Tibial artery (tissue), 4 donors: ENCODE measurements at regions not wholly inside any gene's neighbourhood (a gene's known extent, or its start where the extent isn't known, plus 50 kb on each side); places are given as distances from the start of the nearest gene placed in this dataset.

Source experiments
- DNase-seq, 2 donors: peaks; one replicate each; pipeline ENCODE4 v3.0.0-alpha.2; 2019
- H3K27ac ChIP-seq, 2 donors: fragments of 200-600 bp; sonication (generic) in 1 of 2; 1 replicate in 1 of 2; 2 replicates in 1 of 2; pipeline ENCODE4 v1.5.1; 2018 to 2019; ENCODE audit warnings: mild to moderate bottlenecking in 1 of 2
- H3K27me3 ChIP-seq, 2 donors: fragments of 200-600 bp; sonication (generic) in 1 of 2; one replicate each; pipeline versions ENCODE4 v1.5.1 to v1.6.0; 2016 to 2019
- H3K36me3 ChIP-seq, 3 donors: fragments of 200-600 bp; sonication (generic) in 2 of 3; one replicate each; pipeline ENCODE4 v1.5.1; 2016 to 2019; ENCODE audit warnings: mild to moderate bottlenecking in 2 of 3
- H3K4me1 ChIP-seq, 4 donors: fragments of 200-600 bp; sonication (generic) in 2 of 4; 1 replicate in 3 of 4; 2 replicates in 1 of 4; pipeline ENCODE4 v1.5.1; 2016 to 2019
- H3K4me3 ChIP-seq, 2 donors: fragments of 200-600 bp; sonication (generic) in 1 of 2; 1 replicate in 1 of 2; 2 replicates in 1 of 2; pipeline ENCODE4 v1.5.1; 2018 to 2019; ENCODE audit warnings: mild to moderate bottlenecking in 2 of 2
- H3K9me3 ChIP-seq, 3 donors: fragments of 200-600 bp; sonication (generic) in 1 of 3; one replicate each; pipeline ENCODE4 v1.5.1; 2016 to 2019
- intact Hi-C: fragments of 100-400 bp; cut with DNase I; formaldehyde crosslinking; loops from one replicate; pipeline ENCODE4 v1.15.0; 2023; ENCODE audit warnings: low total_unique reads
- TF ChIP-seq, protein P1 (sequence below), 2 experiments: fragments of 200-600 bp in 1 of 2; fragments of 450-650 bp in 1 of 2; IDR thresholded peaks; one replicate each; pipeline ENCODE4 v1.5.1; 2017 to 2019; ENCODE audit warnings: antibody characterized with exemption in 2 of 2, mild to moderate bottlenecking in 1 of 2, moderate library complexity in 1 of 2

DNA sequence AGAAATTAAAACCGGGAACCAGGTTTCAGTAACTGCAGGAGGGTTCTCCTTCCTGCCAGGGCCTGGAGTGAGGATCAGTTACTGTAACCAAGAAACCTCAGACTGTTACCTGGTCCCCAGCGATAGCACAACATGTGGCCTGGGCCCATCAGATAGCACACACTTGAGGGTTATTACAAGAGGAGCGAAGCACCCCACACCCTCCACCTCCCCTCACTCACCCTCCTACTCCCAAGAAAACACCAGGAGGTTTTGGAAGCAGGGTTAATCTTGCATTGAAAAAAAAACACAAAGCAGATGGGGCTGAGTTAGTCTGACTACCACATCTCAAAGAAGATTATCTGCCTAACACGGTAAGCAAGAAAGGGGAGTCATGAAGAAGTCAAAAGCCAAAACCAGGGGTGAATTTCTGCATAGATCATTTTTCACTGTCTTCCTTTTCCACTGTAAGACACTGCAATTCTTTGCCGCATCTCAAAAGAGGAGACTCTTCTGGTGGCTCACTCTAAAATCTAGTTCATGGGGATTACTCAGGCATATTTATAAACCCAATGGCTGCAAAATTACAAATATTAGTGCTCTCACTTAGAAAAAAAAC, 75.9 kb upstream of the DOCK9 start:
- H3K27ac ChIP-seq, result no peak overlapping the region
- DNase-seq, result no peak
- no peaks in the 10 kb centered on the region for H3K36me3 ChIP-seq
- H3K27me3 ChIP-seq, result no peaks in the 10 kb centered on the region
- TF ChIP-seq, protein P1, sequence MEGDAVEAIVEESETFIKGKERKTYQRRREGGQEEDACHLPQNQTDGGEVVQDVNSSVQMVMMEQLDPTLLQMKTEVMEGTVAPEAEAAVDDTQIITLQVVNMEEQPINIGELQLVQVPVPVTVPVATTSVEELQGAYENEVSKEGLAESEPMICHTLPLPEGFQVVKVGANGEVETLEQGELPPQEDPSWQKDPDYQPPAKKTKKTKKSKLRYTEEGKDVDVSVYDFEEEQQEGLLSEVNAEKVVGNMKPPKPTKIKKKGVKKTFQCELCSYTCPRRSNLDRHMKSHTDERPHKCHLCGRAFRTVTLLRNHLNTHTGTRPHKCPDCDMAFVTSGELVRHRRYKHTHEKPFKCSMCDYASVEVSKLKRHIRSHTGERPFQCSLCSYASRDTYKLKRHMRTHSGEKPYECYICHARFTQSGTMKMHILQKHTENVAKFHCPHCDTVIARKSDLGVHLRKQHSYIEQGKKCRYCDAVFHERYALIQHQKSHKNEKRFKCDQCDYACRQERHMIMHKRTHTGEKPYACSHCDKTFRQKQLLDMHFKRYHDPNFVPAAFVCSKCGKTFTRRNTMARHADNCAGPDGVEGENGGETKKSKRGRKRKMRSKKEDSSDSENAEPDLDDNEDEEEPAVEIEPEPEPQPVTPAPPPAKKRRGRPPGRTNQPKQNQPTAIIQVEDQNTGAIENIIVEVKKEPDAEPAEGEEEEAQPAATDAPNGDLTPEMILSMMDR (IDR thresholded peaks at IDR 0.05), result no peak
- H3K9me3 ChIP-seq, result no peaks in the 10 kb centered on the region
- H3K4me1 ChIP-seq, result peaks cover 0 to 24% (median 9%) of the 10 kb centered on the region in 4 donors
- no peak overlapping the region for H3K4me3 ChIP-seq
- intact Hi-C loops, result no loop called here

DNA sequence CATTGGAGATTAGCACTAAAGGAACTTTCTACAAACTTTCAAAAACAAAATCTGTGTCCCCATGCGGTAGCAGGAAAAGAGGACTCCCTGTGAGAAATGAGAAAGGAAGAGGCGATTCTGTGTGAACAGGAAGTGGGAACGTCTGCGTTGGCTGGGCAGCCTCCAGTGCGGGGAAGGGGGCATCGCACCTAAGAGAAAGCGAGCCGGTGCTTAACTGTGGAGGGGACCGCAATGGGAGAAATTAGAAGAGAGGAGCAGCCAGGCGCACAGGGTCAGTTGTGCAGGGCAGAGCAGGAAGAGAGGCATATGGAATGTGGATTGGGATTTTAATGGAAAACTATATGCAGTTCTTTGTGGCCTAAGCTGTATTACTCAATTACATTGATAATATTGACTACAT, 77.4 kb upstream of the DOCK9 start:
- intact Hi-C loops, result no loop called here
- no peak overlapping the region for H3K4me3 ChIP-seq

DNA sequence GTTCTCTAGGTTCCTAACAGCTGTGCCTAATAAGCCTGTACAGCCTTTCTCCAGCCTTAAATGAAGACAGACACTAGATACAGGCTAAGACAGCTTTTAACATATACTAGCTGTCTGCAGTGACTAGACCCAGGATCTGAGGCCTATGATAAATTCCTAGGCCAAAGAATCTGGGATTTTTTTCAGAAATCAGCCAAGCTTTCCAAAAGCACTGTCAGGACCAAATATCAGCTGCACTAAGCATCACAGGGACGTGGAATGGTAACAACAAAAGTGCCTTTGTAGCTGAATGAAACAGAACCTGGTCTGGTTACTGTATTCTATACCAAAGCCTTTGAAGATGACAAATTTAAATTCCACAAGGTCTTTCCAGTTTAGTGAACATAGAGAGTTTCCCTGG, 77.9 kb upstream of the DOCK9 start:
- no peaks in the 10 kb centered on the region for H3K27me3 ChIP-seq
- peaks cover 0 to 40% (median 14%) of the 10 kb centered on the region in 4 donors for H3K4me1 ChIP-seq
- H3K9me3 ChIP-seq, result no peaks in the 10 kb centered on the region
- intact Hi-C loops, result no loop called here
- TF ChIP-seq, protein P1 (IDR thresholded peaks at IDR 0.05), result no peak
- no peak for DNase-seq
- H3K4me3 ChIP-seq, result no peak overlapping the region
- H3K27ac ChIP-seq, result no peak overlapping the region
- H3K36me3 ChIP-seq, result no peaks in the 10 kb centered on the region

More for the DNA sequence above, 77.4 kb upstream of the DOCK9 start:
- Histone ChIP-seq H3K36me3 (no peaks in the 10 kb centered on the region), H3K9me3 (no peaks in the 10 kb centered on the region), H3K27me3 (no peaks in the 10 kb centered on the region), H3K4me1 (peaks cover 0 to 36% (median 12%) of the 10 kb centered on the region in 4 donors), H3K27ac (no peak overlapping the region)
- TF ChIP-seq, protein P1 (IDR thresholded peaks at IDR 0.05), result no peak
- DNase-seq, result no peak

DNA sequence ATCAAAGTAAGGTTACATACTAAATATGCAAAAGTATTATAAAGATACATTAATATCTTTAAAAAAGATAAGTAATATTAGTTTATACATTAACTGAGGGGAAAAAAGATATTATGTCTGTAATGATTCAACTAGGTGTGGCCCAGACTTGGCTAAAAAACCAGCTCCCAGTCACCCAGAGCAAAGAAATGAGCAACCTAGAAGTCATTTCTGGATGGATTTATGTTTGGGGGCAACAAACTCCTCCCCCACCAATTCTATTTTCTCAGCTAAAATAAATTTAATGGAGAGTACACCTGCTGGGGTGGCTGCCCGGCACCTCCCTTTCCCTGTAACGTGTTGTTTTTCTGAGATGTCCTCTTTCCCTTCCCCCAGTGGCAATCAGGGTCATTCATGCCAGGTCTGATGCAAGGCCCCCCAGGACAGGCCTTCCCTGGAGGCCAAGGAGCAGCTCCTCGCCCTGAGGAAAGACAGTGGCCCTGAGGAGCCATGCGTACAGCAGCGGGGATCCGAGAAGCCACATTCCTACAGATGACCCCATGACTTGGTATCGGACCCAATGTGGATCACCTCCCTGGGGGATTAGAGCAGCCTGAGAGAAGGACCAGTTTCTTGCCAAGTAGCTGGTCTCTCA, 78.6 kb upstream of the DOCK9 start:
- Histone ChIP-seq H3K27me3 (no peaks in the 10 kb centered on the region), H3K27ac (no peak overlapping the region), H3K9me3 (no peaks in the 10 kb centered on the region), H3K36me3 (no peaks in the 10 kb centered on the region), H3K4me3 (no peak overlapping the region), H3K4me1 (peaks cover 0 to 43% (median 17%) of the 10 kb centered on the region in 4 donors)
- intact Hi-C loops, result no loop called here
- DNase-seq, result no peak
- TF ChIP-seq, protein P1 (IDR thresholded peaks at IDR 0.05), result no peak

DNA sequence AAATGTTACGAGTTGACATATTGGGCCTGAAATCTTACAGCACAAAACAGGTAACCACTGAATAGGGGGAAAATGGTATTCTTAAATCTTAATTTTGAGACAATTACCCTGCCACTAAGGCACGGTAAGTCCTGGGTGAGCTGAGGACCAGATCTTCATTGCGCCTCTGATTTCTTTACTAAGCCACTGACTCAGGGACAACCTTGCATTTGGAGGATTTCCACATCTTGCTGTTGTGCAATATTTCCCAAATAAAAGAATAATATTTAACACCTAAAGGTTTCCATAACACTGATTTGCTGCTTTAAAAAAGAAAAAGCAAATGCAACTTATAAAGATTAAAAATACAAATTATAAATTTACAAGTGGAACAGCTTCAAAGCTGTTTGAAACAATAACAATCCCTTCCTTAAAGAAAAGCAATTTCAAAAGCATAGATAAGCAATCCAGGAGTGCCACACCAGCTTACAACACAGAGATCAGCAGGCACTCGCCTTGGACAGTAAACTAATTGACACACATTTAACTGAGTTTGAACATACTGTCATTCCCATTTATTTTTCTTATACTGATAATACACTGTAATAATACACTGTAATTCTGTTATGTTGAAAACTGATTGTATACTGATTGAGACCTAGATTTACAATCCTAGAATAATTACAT, 79.6 kb upstream of the DOCK9 start:
- H3K4me3 ChIP-seq, result no peak overlapping the region
- H3K4me1 ChIP-seq, result peaks cover 0 to 51% (median 22%) of the 10 kb centered on the region in 4 donors
- no peak for DNase-seq
- intact Hi-C loops, result no loop called here
- no peaks in the 10 kb centered on the region for H3K36me3 ChIP-seq
- H3K27ac ChIP-seq, result no peak overlapping the region
- no peaks in the 10 kb centered on the region for H3K9me3 ChIP-seq
- no peaks in the 10 kb centered on the region for H3K27me3 ChIP-seq
- TF ChIP-seq, protein P1 (IDR thresholded peaks at IDR 0.05), result no peak
